Fibroblast of mammary gland (primary cell): ENCODE measurements at regions not wholly inside any gene's neighbourhood (a gene's known extent, or its start where the extent isn't known, plus 50 kb on each side); places are given as distances from the start of the nearest gene placed in this dataset.

ENCODE experiments used
- DNase-seq: peaks from one replicate; pipeline ENCODE4 v3.0.0-alpha.2; 2010; ENCODE audit warnings: low read depth
- H3K4me3 ChIP-seq: 2 replicates; pipeline ENCODE4 v1.5.1; 2011; ENCODE audit warnings: low read depth, mild to moderate bottlenecking, low read length, moderate library complexity; ENCODE audit not compliant: control insufficient read depth
- CTCF ChIP-seq: conservative IDR thresholded peaks from 2 replicates; pipeline ENCODE4 v1.5.1; 2011; ENCODE audit warnings: low read depth, low read length, inconsistent platforms; ENCODE audit not compliant: control insufficient read depth, insufficient read depth

GRCh38 chr6:105824732-105825131 is 261.4 kb upstream of the PRDM1 start:
- DNase-seq, result peak; percentile 47
- no peak overlapping the region for H3K4me3 ChIP-seq
- no peak for TF ChIP-seq CTCF

- TF ChIP-seq CTCF, result no peak
- no peak for DNase-seq
- H3K4me3 ChIP-seq, result no peak overlapping the region
These were observed 264.4 kb upstream of the PRDM1 start for GRCh38 chr6:105821777-105822176.

- no peak for TF ChIP-seq CTCF
- H3K4me3 ChIP-seq, result no peak overlapping the region
- no peak for DNase-seq
These were observed 265.1 kb upstream of the PRDM1 start for GRCh38 chr6:105821027-105821426.

DNA sequence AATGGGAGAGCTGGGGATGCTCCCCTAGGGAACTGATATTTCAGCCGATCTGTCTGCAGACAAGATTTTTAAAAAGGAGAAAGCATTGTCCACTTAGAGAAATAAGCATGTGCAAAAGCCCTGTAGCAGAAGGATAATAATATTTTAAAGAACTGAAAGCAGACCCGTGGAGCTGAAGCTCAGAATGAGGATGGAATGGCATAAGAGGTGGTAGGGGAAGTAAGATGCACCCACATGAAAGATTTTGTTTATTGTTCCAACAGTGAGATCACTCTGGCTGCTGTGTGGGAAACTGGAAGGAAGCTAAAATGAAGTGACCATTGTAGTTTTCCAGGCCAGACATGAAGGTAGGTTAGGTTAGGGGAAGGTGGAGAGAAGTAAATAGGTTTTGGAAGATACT is 266.4 kb upstream of the PRDM1 start:
- TF ChIP-seq CTCF, result no peak
- no peak overlapping the region for H3K4me3 ChIP-seq
- no peak for DNase-seq

- TF ChIP-seq CTCF, result no peak
- DNase-seq, result no peak
- H3K4me3 ChIP-seq, result no peak overlapping the region
These were observed 267.6 kb upstream of the PRDM1 start for GRCh38 chr6:105818505-105818904.

- no peak for TF ChIP-seq CTCF
- H3K4me3 ChIP-seq, result no peak overlapping the region
- no peak for DNase-seq
These were observed 268.2 kb upstream of the PRDM1 start for GRCh38 chr6:105817961-105818360.

DNA sequence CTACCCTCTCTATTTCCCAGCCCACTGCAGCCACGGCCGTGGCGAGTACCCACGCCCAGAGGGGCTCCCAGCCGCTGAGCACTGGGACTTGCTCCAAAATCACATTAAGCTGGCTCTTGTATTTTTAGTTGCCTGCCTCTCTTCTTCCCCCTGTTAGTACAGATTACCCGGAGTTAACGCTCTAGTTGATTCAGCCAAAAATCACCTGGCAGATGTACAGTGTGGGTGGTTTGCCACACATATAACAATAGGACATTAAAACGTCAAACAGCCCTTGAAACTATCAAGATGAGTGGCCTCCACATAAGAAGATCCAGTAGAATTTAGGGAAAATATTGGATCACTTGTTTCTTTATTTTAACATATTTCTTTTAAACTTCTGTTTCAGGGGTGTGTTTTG is 268.8 kb upstream of the PRDM1 start:
- no peak for DNase-seq
- no peak overlapping the region for H3K4me3 ChIP-seq
- TF ChIP-seq CTCF, result no peak
